ENCODE measurements at regions not wholly inside any gene's neighbourhood (a gene's known extent, or its start where the extent isn't known, plus 50 kb on each side); places are given as distances from the start of the nearest gene placed in this dataset.

- no peaks in the 10 kb centered on the region for H3K9me3 ChIP-seq (replicated peaks; ENCODE audit: control insufficient read depth, insufficient read depth, low read length)
- H3K9me1 ChIP-seq (replicated peaks; ENCODE audit: control insufficient read depth, extremely low read depth, insufficient read depth, low read length) = no peaks in the 10 kb centered on the region
- H2AFZ ChIP-seq (ENCODE audit: low read depth, low read length) = no peak overlapping the region
- TF ChIP-seq JUN (IDR thresholded peaks at IDR 0.05; ENCODE audit: borderline replicate concordance, insufficient read depth, insufficient read length, low read depth) (no peak), POLR2AphosphoS5 (IDR thresholded peaks at IDR 0.05; ENCODE audit: insufficient read depth, low read depth, low read length) (no peak), FOS (IDR thresholded peaks at IDR 0.05; ENCODE audit: borderline replicate concordance, insufficient read depth, low read length) (no peak), GATA2 (IDR thresholded peaks at IDR 0.05; ENCODE audit: insufficient read depth, insufficient read length, low read depth, low read length) (no peak), EZH2 (IDR thresholded peaks at IDR 0.05; ENCODE audit: borderline replicate concordance, low read depth, low read length, severe bottlenecking) (no peak), POLR2A (IDR thresholded peaks at IDR 0.05; ENCODE audit: low read depth, low read length) (no peak), MYC (IDR thresholded peaks at IDR 0.05; ENCODE audit: low read depth, low read length) (no peak)
- TF ChIP-seq, protein P1, sequence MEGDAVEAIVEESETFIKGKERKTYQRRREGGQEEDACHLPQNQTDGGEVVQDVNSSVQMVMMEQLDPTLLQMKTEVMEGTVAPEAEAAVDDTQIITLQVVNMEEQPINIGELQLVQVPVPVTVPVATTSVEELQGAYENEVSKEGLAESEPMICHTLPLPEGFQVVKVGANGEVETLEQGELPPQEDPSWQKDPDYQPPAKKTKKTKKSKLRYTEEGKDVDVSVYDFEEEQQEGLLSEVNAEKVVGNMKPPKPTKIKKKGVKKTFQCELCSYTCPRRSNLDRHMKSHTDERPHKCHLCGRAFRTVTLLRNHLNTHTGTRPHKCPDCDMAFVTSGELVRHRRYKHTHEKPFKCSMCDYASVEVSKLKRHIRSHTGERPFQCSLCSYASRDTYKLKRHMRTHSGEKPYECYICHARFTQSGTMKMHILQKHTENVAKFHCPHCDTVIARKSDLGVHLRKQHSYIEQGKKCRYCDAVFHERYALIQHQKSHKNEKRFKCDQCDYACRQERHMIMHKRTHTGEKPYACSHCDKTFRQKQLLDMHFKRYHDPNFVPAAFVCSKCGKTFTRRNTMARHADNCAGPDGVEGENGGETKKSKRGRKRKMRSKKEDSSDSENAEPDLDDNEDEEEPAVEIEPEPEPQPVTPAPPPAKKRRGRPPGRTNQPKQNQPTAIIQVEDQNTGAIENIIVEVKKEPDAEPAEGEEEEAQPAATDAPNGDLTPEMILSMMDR (IDR thresholded peaks at IDR 0.05; ENCODE audit: extremely low read depth in 1 of 2, insufficient read depth in 1 of 2, low read depth in 1 of 2, low read length in 2 of 2) = no peak
- TF ChIP-seq, protein P2, sequence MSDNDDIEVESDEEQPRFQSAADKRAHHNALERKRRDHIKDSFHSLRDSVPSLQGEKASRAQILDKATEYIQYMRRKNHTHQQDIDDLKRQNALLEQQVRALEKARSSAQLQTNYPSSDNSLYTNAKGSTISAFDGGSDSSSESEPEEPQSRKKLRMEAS (IDR thresholded peaks at IDR 0.05; ENCODE audit: insufficient read depth, insufficient read length) = no peak
- no peak overlapping the region for H3K4me3 ChIP-seq (replicated peaks in 1 of 3; ENCODE audit: insufficient read depth in 1 of 3, low read depth in 1 of 3, low read length in 3 of 3)
- no TSS peak for BruUV-seq (replicated peaks)
- no peaks in the 10 kb centered on the region for H3K36me3 ChIP-seq (ENCODE audit: control insufficient read depth in 2 of 2, extremely low read depth in 1 of 2, insufficient read depth in 2 of 2, low read length in 2 of 2)
- FAIRE-seq (no peak), DNase-seq (ENCODE audit: low read depth, low spot score) (no peak)
- CTCF ChIA-PET = no interaction called here
- dilution Hi-C loops (cut with MboI; ENCODE audit: extremely low pct_ligation_motif_present, low sequenced_read_pairs) (no loop called here), intact Hi-C loops (cut with micrococcal nuclease) (no loop called here)
- no peak overlapping the region for H3K4me2 ChIP-seq (ENCODE audit: insufficient read depth, low read length)
- H3K79me2 ChIP-seq (ENCODE audit: control insufficient read depth, insufficient read depth, low read length) = no peaks in the 10 kb centered on the region
- POLR2A ChIA-PET = no interaction called here
- no peaks in the 10 kb centered on the region for H4K20me1 ChIP-seq (replicated peaks; ENCODE audit: control insufficient read depth, extremely low read depth, insufficient read depth, low read length)
- H3K4me1 ChIP-seq (ENCODE audit: control insufficient read depth, extremely low read depth, insufficient read depth, low read length) = no peaks in the 10 kb centered on the region
- no peaks in the 10 kb centered on the region for H3K27me3 ChIP-seq (ENCODE audit: control insufficient read depth in 2 of 2, insufficient read depth in 2 of 2, low read length in 2 of 2)
- H3K27ac ChIP-seq (ENCODE audit: insufficient read depth, low read depth, low read length) = no peak overlapping the region
- no peak overlapping the region for H3K9ac ChIP-seq (replicated peaks; ENCODE audit: extremely low read depth, insufficient read depth, low read length)
Measured at GRCh38 chr5:107043665-107044064, 627.1 kb downstream of the EFNA5 start.

Measured in endothelial cell of umbilical vein (primary cell).